WTC11 (cell line): ENCODE measurements at regions not wholly inside any gene's neighbourhood (a gene's known extent, or its start where the extent isn't known, plus 50 kb on each side); places are given as distances from the start of the nearest gene placed in this dataset.
"Not testable (repeated sequence)": the region's sequence is repeated elsewhere in the genome, so short reads cannot be mapped to it uniquely, and the experiment has no call there.

Source experiments
- CTCF ChIP-seq: fragments of 200-600 bp; IDR thresholded peaks from 2 replicates; pipeline ENCODE4 v1.8.0; 2022; ENCODE audit warnings: antibody characterized with exemption
- RORB ChIP-seq: fragments of 250-450 bp; sonication (Bioruptor Pico); IDR thresholded peaks from 2 replicates; pipeline ENCODE4 v1.9.0; 2021; ENCODE audit warnings: mild to moderate bottlenecking
- ZNF532 ChIP-seq: fragments of 250-450 bp; sonication (Bioruptor Pico); IDR thresholded peaks from 2 replicates; pipeline ENCODE4 v1.9.0; 2021; ENCODE audit warnings: mild to moderate bottlenecking, borderline replicate concordance
- TF ChIP-seq, protein P1 (sequence below): sonication (generic); formaldehyde crosslinking; conservative IDR thresholded peaks from 2 replicates; pipeline ENCODE4 v1.8.1; 2023; ENCODE audit warnings: mild to moderate bottlenecking, low read depth, missing genetic modification reagents, moderate library complexity

- TF ChIP-seq, protein P1, sequence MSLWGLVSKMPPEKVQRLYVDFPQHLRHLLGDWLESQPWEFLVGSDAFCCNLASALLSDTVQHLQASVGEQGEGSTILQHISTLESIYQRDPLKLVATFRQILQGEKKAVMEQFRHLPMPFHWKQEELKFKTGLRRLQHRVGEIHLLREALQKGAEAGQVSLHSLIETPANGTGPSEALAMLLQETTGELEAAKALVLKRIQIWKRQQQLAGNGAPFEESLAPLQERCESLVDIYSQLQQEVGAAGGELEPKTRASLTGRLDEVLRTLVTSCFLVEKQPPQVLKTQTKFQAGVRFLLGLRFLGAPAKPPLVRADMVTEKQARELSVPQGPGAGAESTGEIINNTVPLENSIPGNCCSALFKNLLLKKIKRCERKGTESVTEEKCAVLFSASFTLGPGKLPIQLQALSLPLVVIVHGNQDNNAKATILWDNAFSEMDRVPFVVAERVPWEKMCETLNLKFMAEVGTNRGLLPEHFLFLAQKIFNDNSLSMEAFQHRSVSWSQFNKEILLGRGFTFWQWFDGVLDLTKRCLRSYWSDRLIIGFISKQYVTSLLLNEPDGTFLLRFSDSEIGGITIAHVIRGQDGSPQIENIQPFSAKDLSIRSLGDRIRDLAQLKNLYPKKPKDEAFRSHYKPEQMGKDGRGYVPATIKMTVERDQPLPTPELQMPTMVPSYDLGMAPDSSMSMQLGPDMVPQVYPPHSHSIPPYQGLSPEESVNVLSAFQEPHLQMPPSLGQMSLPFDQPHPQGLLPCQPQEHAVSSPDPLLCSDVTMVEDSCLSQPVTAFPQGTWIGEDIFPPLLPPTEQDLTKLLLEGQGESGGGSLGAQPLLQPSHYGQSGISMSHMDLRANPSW (CRISPR knock-in tag), result not testable (repeated sequence)
- TF ChIP-seq ZNF532 (CRISPR knock-in tag); CTCF; RORB (CRISPR knock-in tag): not testable (repeated sequence)
Observed at GRCh38 chr1:65034879-65035278, 68.5 kb upstream of the JAK1 start.
